Fibroblast of villous mesenchyme (primary cell): ENCODE measurements at regions not wholly inside any gene's neighbourhood (a gene's known extent, or its start where the extent isn't known, plus 50 kb on each side); places are given as distances from the start of the nearest gene placed in this dataset.

Source experiments
- DNase-seq: peaks from one replicate; pipeline ENCODE4 v3.0.0-alpha.2; 2010; ENCODE audit warnings: low read depth
- H3K4me3 ChIP-seq: 2 replicates; pipeline ENCODE4 v1.5.1; 2011; ENCODE audit warnings: low read depth, mild to moderate bottlenecking, low read length
- CTCF ChIP-seq: IDR thresholded peaks from 2 replicates; pipeline ENCODE4 v1.5.1; 2012; ENCODE audit warnings: low read depth, mild to moderate bottlenecking, low read length; ENCODE audit not compliant: insufficient read depth

- no peak for TF ChIP-seq CTCF
- no peak for DNase-seq
Measured at GRCh38 chr22:23398701-23399366, 181.3 kb downstream of the IGLL1 start.

GRCh38 chr22:23397613-23398567 is 182.2 kb downstream of the IGLL1 start:
- no peak for TF ChIP-seq CTCF
- H3K4me3 ChIP-seq, result no peak overlapping the region
- no peak for DNase-seq

More at GRCh38 chr22:23398701-23399366, 181.3 kb downstream of the IGLL1 start:
- no peak overlapping the region for H3K4me3 ChIP-seq

- no peak for DNase-seq
- TF ChIP-seq CTCF, result no peak
Measured at GRCh38 chr22:23397008-23397612, 183.0 kb downstream of the IGLL1 start.

GRCh38 chr22:23396362-23397007 is 183.6 kb downstream of the IGLL1 start:
- no peak for TF ChIP-seq CTCF
- H3K4me3 ChIP-seq, result no peak overlapping the region
- no peak for DNase-seq

More at GRCh38 chr22:23397008-23397612, 183.0 kb downstream of the IGLL1 start:
- H3K4me3 ChIP-seq, result no peak overlapping the region

GRCh38 chr22:23395530-23396361 is 184.3 kb downstream of the IGLL1 start:
- H3K4me3 ChIP-seq, result no peak overlapping the region
- TF ChIP-seq CTCF, result no peak
- DNase-seq, result no peak
